ENCODE measurements at regions not wholly inside any gene's neighbourhood (a gene's known extent, or its start where the extent isn't known, plus 50 kb on each side); places are given as distances from the start of the nearest gene placed in this dataset.

GRCh38 chr10:55310143-55310542 is 509.1 kb upstream of the PCDH15 start:
- H3K36me3 ChIP-seq (ENCODE audit: insufficient read depth, low read length) = no peaks in the 10 kb centered on the region
- H3K9me3 ChIP-seq (ENCODE audit: low read length) = no peaks in the 10 kb centered on the region
- no peaks in the 10 kb centered on the region for H4K20me1 ChIP-seq (ENCODE audit: insufficient read depth)
- H2AFZ ChIP-seq (ENCODE audit: low read depth, low read length) = no peak overlapping the region
- TF ChIP-seq EP300 (conservative IDR thresholded peaks at IDR 0.05; ENCODE audit: poor library complexity, severe bottlenecking) = no peak
- TF ChIP-seq, protein P1, sequence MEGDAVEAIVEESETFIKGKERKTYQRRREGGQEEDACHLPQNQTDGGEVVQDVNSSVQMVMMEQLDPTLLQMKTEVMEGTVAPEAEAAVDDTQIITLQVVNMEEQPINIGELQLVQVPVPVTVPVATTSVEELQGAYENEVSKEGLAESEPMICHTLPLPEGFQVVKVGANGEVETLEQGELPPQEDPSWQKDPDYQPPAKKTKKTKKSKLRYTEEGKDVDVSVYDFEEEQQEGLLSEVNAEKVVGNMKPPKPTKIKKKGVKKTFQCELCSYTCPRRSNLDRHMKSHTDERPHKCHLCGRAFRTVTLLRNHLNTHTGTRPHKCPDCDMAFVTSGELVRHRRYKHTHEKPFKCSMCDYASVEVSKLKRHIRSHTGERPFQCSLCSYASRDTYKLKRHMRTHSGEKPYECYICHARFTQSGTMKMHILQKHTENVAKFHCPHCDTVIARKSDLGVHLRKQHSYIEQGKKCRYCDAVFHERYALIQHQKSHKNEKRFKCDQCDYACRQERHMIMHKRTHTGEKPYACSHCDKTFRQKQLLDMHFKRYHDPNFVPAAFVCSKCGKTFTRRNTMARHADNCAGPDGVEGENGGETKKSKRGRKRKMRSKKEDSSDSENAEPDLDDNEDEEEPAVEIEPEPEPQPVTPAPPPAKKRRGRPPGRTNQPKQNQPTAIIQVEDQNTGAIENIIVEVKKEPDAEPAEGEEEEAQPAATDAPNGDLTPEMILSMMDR (IDR thresholded peaks at IDR 0.05; ENCODE audit: poor library complexity, severe bottlenecking) = no peak
- no peak for TF ChIP-seq MXI1 (conservative IDR thresholded peaks at IDR 0.05; ENCODE audit: poor library complexity, severe bottlenecking)
- TF ChIP-seq, protein P2, sequence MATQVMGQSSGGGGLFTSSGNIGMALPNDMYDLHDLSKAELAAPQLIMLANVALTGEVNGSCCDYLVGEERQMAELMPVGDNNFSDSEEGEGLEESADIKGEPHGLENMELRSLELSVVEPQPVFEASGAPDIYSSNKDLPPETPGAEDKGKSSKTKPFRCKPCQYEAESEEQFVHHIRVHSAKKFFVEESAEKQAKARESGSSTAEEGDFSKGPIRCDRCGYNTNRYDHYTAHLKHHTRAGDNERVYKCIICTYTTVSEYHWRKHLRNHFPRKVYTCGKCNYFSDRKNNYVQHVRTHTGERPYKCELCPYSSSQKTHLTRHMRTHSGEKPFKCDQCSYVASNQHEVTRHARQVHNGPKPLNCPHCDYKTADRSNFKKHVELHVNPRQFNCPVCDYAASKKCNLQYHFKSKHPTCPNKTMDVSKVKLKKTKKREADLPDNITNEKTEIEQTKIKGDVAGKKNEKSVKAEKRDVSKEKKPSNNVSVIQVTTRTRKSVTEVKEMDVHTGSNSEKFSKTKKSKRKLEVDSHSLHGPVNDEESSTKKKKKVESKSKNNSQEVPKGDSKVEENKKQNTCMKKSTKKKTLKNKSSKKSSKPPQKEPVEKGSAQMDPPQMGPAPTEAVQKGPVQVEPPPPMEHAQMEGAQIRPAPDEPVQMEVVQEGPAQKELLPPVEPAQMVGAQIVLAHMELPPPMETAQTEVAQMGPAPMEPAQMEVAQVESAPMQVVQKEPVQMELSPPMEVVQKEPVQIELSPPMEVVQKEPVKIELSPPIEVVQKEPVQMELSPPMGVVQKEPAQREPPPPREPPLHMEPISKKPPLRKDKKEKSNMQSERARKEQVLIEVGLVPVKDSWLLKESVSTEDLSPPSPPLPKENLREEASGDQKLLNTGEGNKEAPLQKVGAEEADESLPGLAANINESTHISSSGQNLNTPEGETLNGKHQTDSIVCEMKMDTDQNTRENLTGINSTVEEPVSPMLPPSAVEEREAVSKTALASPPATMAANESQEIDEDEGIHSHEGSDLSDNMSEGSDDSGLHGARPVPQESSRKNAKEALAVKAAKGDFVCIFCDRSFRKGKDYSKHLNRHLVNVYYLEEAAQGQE (IDR thresholded peaks at IDR 0.05; ENCODE audit: borderline replicate concordance) = no peak
- TF ChIP-seq EZH2 (IDR thresholded peaks at IDR 0.05; ENCODE audit: borderline replicate concordance, insufficient read depth, low read length, poor library complexity, severe bottlenecking) = no peak
- no peaks in the 10 kb centered on the region for H3F3A ChIP-seq (ENCODE audit: insufficient read depth, low read length, poor library complexity, severe bottlenecking)
- H3K27me3 ChIP-seq (ENCODE audit: insufficient read depth, low read depth, low read length) = no peaks in the 10 kb centered on the region
- H3K9ac ChIP-seq (ENCODE audit: low read length) = no peak overlapping the region
- no peak overlapping the region for H3K4me3 ChIP-seq (ENCODE audit: low read length)
- no peaks in the 10 kb centered on the region for H3K9me2 ChIP-seq (ENCODE audit: insufficient read depth, low read length)
- no peak overlapping the region for H3K4me2 ChIP-seq (ENCODE audit: low read length)
- H3K27ac ChIP-seq (ENCODE audit: low read length) = no peak overlapping the region
- H3K79me2 ChIP-seq (replicated peaks; ENCODE audit: insufficient read depth, low read length) = no peaks in the 10 kb centered on the region

- TF ChIP-seq EP300 (conservative IDR thresholded peaks at IDR 0.05; ENCODE audit: poor library complexity, severe bottlenecking) (no peak), EZH2 (IDR thresholded peaks at IDR 0.05; ENCODE audit: borderline replicate concordance, insufficient read depth, low read length, poor library complexity, severe bottlenecking) (no peak), POLR2AphosphoS5 (IDR thresholded peaks at IDR 0.05) (no peak), TAF1 (IDR thresholded peaks at IDR 0.05; ENCODE audit: low read depth) (no peak), MXI1 (conservative IDR thresholded peaks at IDR 0.05; ENCODE audit: poor library complexity, severe bottlenecking) (no peak), SMC3 (conservative IDR thresholded peaks at IDR 0.05; ENCODE audit: poor library complexity) (no peak), RAD21 (conservative IDR thresholded peaks at IDR 0.05) (no peak)
- TF ChIP-seq, protein P2 (IDR thresholded peaks at IDR 0.05; ENCODE audit: borderline replicate concordance) = no peak
- TF ChIP-seq, protein P1 (IDR thresholded peaks at IDR 0.05; ENCODE audit: poor library complexity, severe bottlenecking) = no peak
- no peaks in the 10 kb centered on the region for H3F3A ChIP-seq (ENCODE audit: insufficient read depth, low read length, poor library complexity, severe bottlenecking)
- H3K27me3 ChIP-seq (ENCODE audit: insufficient read depth, low read depth, low read length) = no peaks in the 10 kb centered on the region
- no peaks in the 10 kb centered on the region for H4K20me1 ChIP-seq (ENCODE audit: insufficient read depth)
- no peak overlapping the region for H3K4me2 ChIP-seq (ENCODE audit: low read length)
- H3K36me3 ChIP-seq (ENCODE audit: insufficient read depth, low read length) = no peaks in the 10 kb centered on the region
- no peak overlapping the region for H3K4me3 ChIP-seq (ENCODE audit: low read length)
- H2AFZ ChIP-seq (ENCODE audit: low read depth, low read length) = no peak overlapping the region
- no peaks in the 10 kb centered on the region for H3K9me3 ChIP-seq (ENCODE audit: low read length)
- H3K9me2 ChIP-seq (ENCODE audit: insufficient read depth, low read length) = no peaks in the 10 kb centered on the region
- H3K9ac ChIP-seq (ENCODE audit: low read length) = no peak overlapping the region
- no peaks in the 10 kb centered on the region for H3K79me2 ChIP-seq (replicated peaks; ENCODE audit: insufficient read depth, low read length)
- no peak overlapping the region for H3K27ac ChIP-seq (ENCODE audit: low read length)
Measured at GRCh38 chr10:55305285-55305684, 504.3 kb upstream of the PCDH15 start.

Data from neural cell (in vitro differentiated cells).